HG03135 (cell line): ENCODE measurements at regions not wholly inside any gene's neighbourhood (a gene's known extent, or its start where the extent isn't known, plus 50 kb on each side); places are given as distances from the start of the nearest gene placed in this dataset.

Experiments used
- ATAC-seq: cut with Tn5 transposase; IDR thresholded peaks from one replicate; pipeline ENCODE4 v1.9.1; 2021; ENCODE audit warnings: mild to moderate bottlenecking, moderate library complexity; ENCODE audit not compliant: unreplicated experiment

- no peak for ATAC-seq
These were observed 167.3 kb upstream of the GRIN2B start for GRCh38 chr12:14148489-14149270.

- no peak for ATAC-seq
These were observed 172.4 kb upstream of the GRIN2B start for GRCh38 chr12:14153803-14154202.

GRCh38 chr12:14156606-14157005 is 175.2 kb upstream of the GRIN2B start:
- peak; percentile 3 for ATAC-seq

- ATAC-seq = peak; percentile 99
These were observed 175.8 kb upstream of the GRIN2B start for GRCh38 chr12:14157088-14157747.

- no peak for ATAC-seq
These were observed 182.9 kb upstream of the GRIN2B start for GRCh38 chr12:14164266-14164665.

GRCh38 chr12:14167005-14167628 is 185.7 kb upstream of the GRIN2B start:
- no peak for ATAC-seq

GRCh38 chr12:14169281-14169680 is 187.9 kb upstream of the GRIN2B start:
- ATAC-seq = no peak

- ATAC-seq = no peak
These were observed 189.7 kb upstream of the GRIN2B start for GRCh38 chr12:14171106-14171505.

- no peak for ATAC-seq
These were observed 190.3 kb upstream of the ATF7IP start for GRCh38 chr12:14175206-14175605.

- ATAC-seq = peak; percentile 79
These were observed 179.9 kb upstream of the ATF7IP start for GRCh38 chr12:14185427-14186192.

GRCh38 chr12:14186193-14186502 is 179.3 kb upstream of the ATF7IP start:
- peak; percentile 6 for ATAC-seq

- ATAC-seq = no peak
These were observed 178.5 kb upstream of the ATF7IP start for GRCh38 chr12:14187002-14187401.

GRCh38 chr12:14187966-14188365 is 177.5 kb upstream of the ATF7IP start:
- ATAC-seq = no peak

- no peak for ATAC-seq
These were observed 176.7 kb upstream of the ATF7IP start for GRCh38 chr12:14188744-14189143.

- no peak for ATAC-seq
These were observed 174.8 kb upstream of the ATF7IP start for GRCh38 chr12:14190694-14191093.

GRCh38 chr12:14191612-14192011 is 173.9 kb upstream of the ATF7IP start:
- no peak for ATAC-seq

GRCh38 chr12:14193639-14194038 is 171.8 kb upstream of the ATF7IP start:
- ATAC-seq = no peak

- ATAC-seq = no peak
These were observed 170.9 kb upstream of the ATF7IP start for GRCh38 chr12:14194572-14194971.

- no peak for ATAC-seq
These were observed 165.9 kb upstream of the ATF7IP start for GRCh38 chr12:14199455-14200198.

- no peak for ATAC-seq
These were observed 164.9 kb upstream of the ATF7IP start for GRCh38 chr12:14200598-14200997.

- no peak for ATAC-seq
These were observed 164.2 kb upstream of the ATF7IP start for GRCh38 chr12:14201291-14201690.
